ENCODE measurements at regions not wholly inside any gene's neighbourhood (a gene's known extent, or its start where the extent isn't known, plus 50 kb on each side); places are given as distances from the start of the nearest gene placed in this dataset.

GRCh38 chr18:10062302-10063300 is 148.8 kb downstream of the VAPA start:
- no peaks in the 10 kb centered on the region for H3K36me3 ChIP-seq (ENCODE audit: control insufficient read depth, insufficient read depth, low read length)
- no peak for DNase-seq
- ChIA-PET CTCF (no interaction called here), POLR2A (no interaction called here)
- H3K27ac Mint-ChIP-seq (ENCODE audit: unreplicated experiment), result no peak overlapping the region
- H3K36me3 Mint-ChIP-seq (ENCODE audit: insufficient read depth, unreplicated experiment), result no peaks in the 10 kb centered on the region
- TF ChIP-seq CTCF (IDR thresholded peaks at IDR 0.05; ENCODE audit: insufficient read depth in 1 of 2, low read depth in 1 of 2, low read length in 1 of 2, severe bottlenecking in 1 of 2, unreplicated experiment in 1 of 2), result no peak
- H3K9me3 ChIP-seq, result no peaks in the 10 kb centered on the region
- no peaks in the 10 kb centered on the region for H3K4me1 ChIP-seq
- no peaks in the 10 kb centered on the region for H3K9me3 Mint-ChIP-seq (ENCODE audit: unreplicated experiment)
- no peak overlapping the region for H3K4me3 Mint-ChIP-seq (ENCODE audit: unreplicated experiment)
- no TSS peak for BruUV-seq (replicated peaks)
- peaks cover 13% of the 10 kb centered on the region for H3K4me1 Mint-ChIP-seq (ENCODE audit: low read depth, unreplicated experiment)
- intact Hi-C loops (cut with micrococcal nuclease; ENCODE audit: unreplicated experiment), result no loop called here
- H3K27me3 ChIP-seq (replicated peaks; ENCODE audit: control insufficient read depth, insufficient read depth, low read length), result no peaks in the 10 kb centered on the region
- no peak overlapping the region for H3K4me3 ChIP-seq (ENCODE audit: low read depth, low read length)
- peaks cover 5% of the 10 kb centered on the region for H3K27me3 Mint-ChIP-seq (ENCODE audit: insufficient read depth, unreplicated experiment)

GRCh38 chr18:10063489-10063888 is 149.7 kb downstream of the VAPA start:
- ChIA-PET POLR2A (no interaction called here), CTCF (no interaction called here)
- H3K36me3 ChIP-seq (ENCODE audit: control insufficient read depth, insufficient read depth, low read length), result no peaks in the 10 kb centered on the region
- peaks cover 13% of the 10 kb centered on the region for H3K4me1 Mint-ChIP-seq (ENCODE audit: low read depth, unreplicated experiment)
- no peaks in the 10 kb centered on the region for H3K9me3 Mint-ChIP-seq (ENCODE audit: unreplicated experiment)
- H3K36me3 Mint-ChIP-seq (ENCODE audit: insufficient read depth, unreplicated experiment), result no peaks in the 10 kb centered on the region
- no peak for DNase-seq
- H3K27me3 ChIP-seq (replicated peaks; ENCODE audit: control insufficient read depth, insufficient read depth, low read length), result no peaks in the 10 kb centered on the region
- intact Hi-C loops (cut with micrococcal nuclease; ENCODE audit: unreplicated experiment), result no loop called here
- no peak overlapping the region for H3K4me3 Mint-ChIP-seq (ENCODE audit: unreplicated experiment)
- H3K27ac Mint-ChIP-seq (ENCODE audit: unreplicated experiment), result no peak overlapping the region
- H3K4me1 ChIP-seq, result no peaks in the 10 kb centered on the region
- TF ChIP-seq CTCF (IDR thresholded peaks at IDR 0.05; ENCODE audit: insufficient read depth in 1 of 2, low read depth in 1 of 2, low read length in 1 of 2, severe bottlenecking in 1 of 2, unreplicated experiment in 1 of 2), result no peak
- peaks cover 5% of the 10 kb centered on the region for H3K27me3 Mint-ChIP-seq (ENCODE audit: insufficient read depth, unreplicated experiment)
- no peaks in the 10 kb centered on the region for H3K9me3 ChIP-seq
- no peak overlapping the region for H3K4me3 ChIP-seq (ENCODE audit: low read depth, low read length)
- no TSS peak for BruUV-seq (replicated peaks)

GRCh38 chr18:10064267-10064666 is 150.5 kb downstream of the VAPA start:
- intact Hi-C loops (cut with micrococcal nuclease; ENCODE audit: unreplicated experiment), result no loop called here
- Histone ChIP-seq H3K36me3 (ENCODE audit: control insufficient read depth, insufficient read depth, low read length) (no peaks in the 10 kb centered on the region), H3K4me1 (no peaks in the 10 kb centered on the region), H3K27me3 (replicated peaks; ENCODE audit: control insufficient read depth, insufficient read depth, low read length) (no peaks in the 10 kb centered on the region), H3K9me3 (no peaks in the 10 kb centered on the region), H3K4me3 (ENCODE audit: low read depth, low read length) (no peak overlapping the region)
- Mint-ChIP-seq H3K27ac (ENCODE audit: unreplicated experiment) (no peak overlapping the region), H3K36me3 (ENCODE audit: insufficient read depth, unreplicated experiment) (no peaks in the 10 kb centered on the region), H3K27me3 (ENCODE audit: insufficient read depth, unreplicated experiment) (peaks cover 5% of the 10 kb centered on the region), H3K9me3 (ENCODE audit: unreplicated experiment) (no peaks in the 10 kb centered on the region), H3K4me1 (ENCODE audit: low read depth, unreplicated experiment) (peaks cover 13% of the 10 kb centered on the region), H3K4me3 (ENCODE audit: unreplicated experiment) (no peak overlapping the region)
- ChIA-PET CTCF (no interaction called here), POLR2A (no interaction called here)
- no peak for DNase-seq
- BruUV-seq (replicated peaks), result no TSS peak
- no peak for TF ChIP-seq CTCF (IDR thresholded peaks at IDR 0.05; ENCODE audit: insufficient read depth in 1 of 2, low read depth in 1 of 2, low read length in 1 of 2, severe bottlenecking in 1 of 2, unreplicated experiment in 1 of 2)
